BLaER1 (cell line): ENCODE measurements at regions not wholly inside any gene's neighbourhood (a gene's known extent, or its start where the extent isn't known, plus 50 kb on each side); places are given as distances from the start of the nearest gene placed in this dataset.
"Not testable (repeated sequence)": the region's sequence is repeated elsewhere in the genome, so short reads cannot be mapped to it uniquely, and the experiment has no call there.

Experiments used
- H3K27ac ChIP-seq: shearing (Covaris generic); formaldehyde crosslinking; 2 replicates; pipeline ENCODE4 v1.8.1; 2022
- H3K27me3 ChIP-seq: shearing (Covaris generic); formaldehyde crosslinking; 2 replicates; pipeline ENCODE4 v1.8.1; 2022
- H3K36me3 ChIP-seq: shearing (Covaris generic); formaldehyde crosslinking; 2 replicates; pipeline ENCODE4 v1.8.1; 2022
- H3K4me1 ChIP-seq: shearing (Covaris generic); formaldehyde crosslinking; 2 replicates; pipeline ENCODE4 v1.8.1; 2022
- H3K4me2 ChIP-seq: shearing (Covaris generic); formaldehyde crosslinking; 2 replicates; pipeline ENCODE4 v1.8.1; 2022
- H3K4me3 ChIP-seq: shearing (Covaris generic); formaldehyde crosslinking; 2 replicates; pipeline ENCODE4 v1.8.1; 2022
- H3K9ac ChIP-seq: shearing (Covaris generic); formaldehyde crosslinking; 2 replicates; pipeline ENCODE4 v1.8.1; 2022
- H3K9me3 ChIP-seq: shearing (Covaris generic); formaldehyde crosslinking; 2 replicates; pipeline ENCODE4 v1.8.1; 2022
- H4K20me1 ChIP-seq: shearing (Covaris generic); formaldehyde crosslinking; 2 replicates; pipeline ENCODE4 v1.8.1; 2022
- Cebpa-rat ChIP-seq: shearing (Covaris generic); IDR thresholded peaks from 2 replicates; pipeline ENCODE4 v1.8.1; 2022

- no peak overlapping the region for H3K27ac ChIP-seq
- H4K20me1 ChIP-seq, result no peaks in the 10 kb centered on the region
- no peak overlapping the region for H3K9ac ChIP-seq
- H3K9me3 ChIP-seq, result no peaks in the 10 kb centered on the region
- no peaks in the 10 kb centered on the region for H3K36me3 ChIP-seq
- H3K4me2 ChIP-seq, result no peak overlapping the region
- TF ChIP-seq Cebpa-rat, result no peak
- H3K4me1 ChIP-seq, result no peaks in the 10 kb centered on the region
- H3K4me3 ChIP-seq, result no peak overlapping the region
- H3K27me3 ChIP-seq, result no peaks in the 10 kb centered on the region
Observed at GRCh38 chr3:90076136-90076535, 968.7 kb downstream of the EPHA3 start.

DNA sequence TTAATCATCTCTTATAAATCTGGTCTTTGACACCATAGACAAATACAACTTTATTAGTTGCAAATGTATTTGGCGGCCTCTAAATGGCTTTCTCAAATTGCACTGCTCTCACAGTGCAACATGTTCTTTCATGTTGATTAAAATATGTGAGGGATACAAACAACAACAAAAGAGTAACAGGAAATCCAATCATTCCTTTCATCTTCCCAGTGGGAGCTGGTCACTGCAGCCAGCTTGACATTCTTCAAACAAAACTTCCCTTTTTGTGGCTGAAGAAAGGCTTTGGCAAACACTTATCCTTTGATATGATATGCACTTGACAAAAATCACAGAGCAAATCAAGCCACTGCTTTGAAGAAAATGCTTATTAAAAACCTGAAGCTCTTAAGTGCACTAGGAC lies 973.6 kb downstream of the EPHA3 start:
- H3K4me1 ChIP-seq, result no peaks in the 10 kb centered on the region
- no peaks in the 10 kb centered on the region for H3K36me3 ChIP-seq
- no peaks in the 10 kb centered on the region for H3K27me3 ChIP-seq
- H3K4me3 ChIP-seq, result no peak overlapping the region
- TF ChIP-seq Cebpa-rat, result no peak
- no peak overlapping the region for H3K4me2 ChIP-seq
- no peaks in the 10 kb centered on the region for H4K20me1 ChIP-seq
- H3K9me3 ChIP-seq, result no peaks in the 10 kb centered on the region
- no peak overlapping the region for H3K27ac ChIP-seq
- H3K9ac ChIP-seq, result no peak overlapping the region

- H3K4me3 ChIP-seq, H3K4me2 ChIP-seq, H3K27me3 ChIP-seq, H4K20me1 ChIP-seq, H3K36me3 ChIP-seq, H3K9ac ChIP-seq, H3K9me3 ChIP-seq, H3K4me1 ChIP-seq, H3K27ac ChIP-seq: not testable (repeated sequence)
Observed at GRCh38 chr3:90086297-90086696, 978.9 kb downstream of the EPHA3 start.

DNA sequence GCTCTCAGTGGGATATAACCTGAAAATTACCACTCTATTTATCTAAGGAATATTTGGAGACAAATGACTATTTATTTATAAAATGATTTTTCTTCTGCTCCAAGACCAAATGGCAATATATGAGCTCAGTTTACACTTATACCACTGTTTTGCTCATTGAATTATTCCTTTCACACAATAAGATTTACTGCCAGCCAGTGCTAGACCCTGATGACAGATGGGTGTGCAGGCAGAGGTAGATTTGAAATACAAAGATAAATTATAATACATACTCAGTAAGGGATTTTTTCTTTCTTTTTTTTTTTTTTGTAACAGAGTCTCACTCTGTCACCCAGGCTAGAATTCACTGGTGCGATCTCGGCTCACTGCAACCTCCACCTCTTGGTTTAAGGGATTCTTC lies 980.3 kb downstream of the EPHA3 start:
- no peak overlapping the region for H3K4me3 ChIP-seq
- H3K9ac ChIP-seq, result no peak overlapping the region
- H3K27me3 ChIP-seq, result no peaks in the 10 kb centered on the region
- H4K20me1 ChIP-seq, result no peaks in the 10 kb centered on the region
- no peaks in the 10 kb centered on the region for H3K36me3 ChIP-seq
- no peak overlapping the region for H3K27ac ChIP-seq
- no peak overlapping the region for H3K4me2 ChIP-seq
- H3K4me1 ChIP-seq, result no peaks in the 10 kb centered on the region
- H3K9me3 ChIP-seq, result no peaks in the 10 kb centered on the region
- TF ChIP-seq Cebpa-rat, result no peak

DNA sequence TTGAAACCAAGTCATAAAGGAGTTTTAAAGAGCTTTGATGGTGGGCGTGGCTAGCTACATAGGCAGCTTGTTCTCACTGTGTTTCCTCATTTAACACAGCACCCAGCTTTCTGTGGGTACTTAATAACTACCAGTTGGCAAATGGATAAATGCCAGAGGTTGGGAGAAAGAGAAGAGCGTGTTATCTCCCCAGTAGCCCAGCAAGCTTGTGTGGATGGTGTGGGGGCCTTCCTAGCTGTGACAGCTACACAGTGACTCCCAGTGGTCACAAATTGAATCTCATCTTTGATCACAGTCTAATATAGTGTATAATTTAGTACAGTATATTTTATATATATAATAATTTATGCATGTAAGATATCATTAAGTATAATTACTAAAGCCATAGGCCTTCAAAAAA lies 984.1 kb downstream of the EPHA3 start:
- Histone ChIP-seq H3K27ac (no peak overlapping the region), H3K9me3 (no peaks in the 10 kb centered on the region), H4K20me1 (no peaks in the 10 kb centered on the region), H3K27me3 (no peaks in the 10 kb centered on the region), H3K4me3 (no peak overlapping the region), H3K4me2 (no peak overlapping the region), H3K4me1 (no peaks in the 10 kb centered on the region), H3K9ac (no peak overlapping the region), H3K36me3 (no peaks in the 10 kb centered on the region)
- no peak for TF ChIP-seq Cebpa-rat

DNA sequence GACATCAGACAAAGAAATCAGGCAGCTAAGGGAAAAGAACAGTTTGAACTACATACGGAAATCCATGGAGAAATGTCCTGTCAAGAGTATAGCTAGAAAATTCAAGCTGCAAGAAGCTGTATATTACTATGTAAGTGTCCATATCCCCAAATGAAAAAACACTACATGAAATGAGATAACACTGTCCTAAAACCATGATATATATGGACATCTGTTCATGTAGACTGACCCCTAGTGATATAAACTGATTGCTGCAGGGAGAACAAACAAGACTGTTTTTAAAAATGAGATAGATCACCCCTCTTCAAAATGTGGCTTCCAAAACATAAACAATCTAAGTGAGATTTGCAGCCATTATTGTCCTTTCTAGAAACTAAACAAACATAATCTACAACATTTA lies 985.6 kb downstream of the EPHA3 start:
- Histone ChIP-seq H3K9me3 (no peaks in the 10 kb centered on the region), H3K36me3 (no peaks in the 10 kb centered on the region), H3K27ac (no peak overlapping the region), H3K4me2 (no peak overlapping the region), H3K9ac (no peak overlapping the region), H4K20me1 (no peaks in the 10 kb centered on the region), H3K27me3 (no peaks in the 10 kb centered on the region), H3K4me1 (no peaks in the 10 kb centered on the region), H3K4me3 (no peak overlapping the region)
- TF ChIP-seq Cebpa-rat, result no peak

GRCh38 chr3:90095811-90096210 lies 988.4 kb downstream of the EPHA3 start:
- TF ChIP-seq Cebpa-rat, result no peak
- Histone ChIP-seq H3K27me3 (no peaks in the 10 kb centered on the region), H3K4me2 (no peak overlapping the region), H3K36me3 (no peaks in the 10 kb centered on the region), H3K4me1 (no peaks in the 10 kb centered on the region), H3K9me3 (no peaks in the 10 kb centered on the region), H3K9ac (no peak overlapping the region), H4K20me1 (no peaks in the 10 kb centered on the region), H3K4me3 (no peak overlapping the region), H3K27ac (no peak overlapping the region)

DNA sequence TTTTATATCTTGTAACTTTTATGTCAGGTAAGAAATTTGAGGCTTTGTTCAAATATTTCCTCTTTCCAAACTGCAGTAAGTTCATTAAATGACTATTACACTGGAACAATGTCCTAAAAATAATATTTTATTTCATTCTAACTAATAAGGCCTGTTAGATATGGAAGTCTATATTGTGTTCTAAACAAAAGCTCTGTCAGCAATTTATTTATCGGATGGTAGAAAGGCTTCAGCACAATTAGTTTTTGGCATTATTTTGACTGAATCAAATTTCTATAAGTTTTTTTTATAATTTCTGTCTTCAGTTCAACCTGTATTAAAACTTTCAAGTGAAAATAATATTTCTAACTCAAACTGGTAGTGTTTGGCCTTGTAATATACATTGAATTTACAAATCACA lies 992.1 kb downstream of the EPHA3 start:
- TF ChIP-seq Cebpa-rat, result no peak
- H3K9ac ChIP-seq, result no peak overlapping the region
- no peaks in the 10 kb centered on the region for H3K36me3 ChIP-seq
- no peaks in the 10 kb centered on the region for H3K4me1 ChIP-seq
- no peak overlapping the region for H3K4me2 ChIP-seq
- no peak overlapping the region for H3K4me3 ChIP-seq
- no peaks in the 10 kb centered on the region for H4K20me1 ChIP-seq
- no peak overlapping the region for H3K27ac ChIP-seq
- no peaks in the 10 kb centered on the region for H3K27me3 ChIP-seq
- H3K9me3 ChIP-seq, result no peaks in the 10 kb centered on the region

DNA sequence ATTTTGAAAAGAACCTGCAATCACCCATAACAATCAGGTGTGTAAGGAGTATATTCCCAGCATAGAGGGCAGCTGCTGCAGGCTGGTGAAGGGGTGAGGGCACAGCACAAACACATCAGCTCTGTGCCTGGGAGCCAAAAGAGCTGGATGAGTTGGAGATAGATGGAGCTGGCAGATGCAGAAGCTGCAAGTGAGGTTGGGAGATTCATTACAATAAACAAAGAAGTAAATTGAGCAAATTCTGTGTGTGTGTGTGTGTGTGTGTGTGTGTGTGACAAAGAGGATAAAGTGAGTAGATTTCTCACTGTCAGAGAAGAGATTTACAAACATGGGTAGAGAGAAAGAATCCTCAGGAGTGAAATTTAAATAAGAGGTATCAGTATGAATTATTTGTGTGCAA lies 994.7 kb downstream of the EPHA3 start:
- Histone ChIP-seq H3K27ac (no peak overlapping the region), H3K27me3 (no peaks in the 10 kb centered on the region), H3K36me3 (no peaks in the 10 kb centered on the region), H3K4me2 (no peak overlapping the region), H3K4me1 (no peaks in the 10 kb centered on the region), H3K9me3 (no peaks in the 10 kb centered on the region), H3K9ac (no peak overlapping the region), H3K4me3 (no peak overlapping the region), H4K20me1 (no peaks in the 10 kb centered on the region)
- no peak for TF ChIP-seq Cebpa-rat

DNA sequence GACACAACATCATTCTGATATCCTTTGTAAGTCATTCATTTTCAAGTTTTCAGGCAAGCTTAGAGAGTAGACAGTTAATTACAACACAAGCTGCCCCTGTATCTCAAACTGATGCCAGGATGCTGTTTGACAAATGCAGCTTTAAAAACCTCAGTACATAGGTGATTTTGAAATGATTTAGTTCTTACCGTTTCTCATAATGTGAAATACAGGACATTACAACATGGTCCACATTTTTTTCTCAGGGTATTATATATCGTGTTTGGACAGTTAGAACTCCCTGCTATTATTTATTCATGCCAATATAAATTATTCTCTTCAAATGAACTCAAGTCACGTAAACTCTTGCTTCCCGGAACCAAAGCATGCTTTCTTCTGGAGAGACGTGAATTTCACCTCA lies 1013.9 kb downstream of the EPHA3 start:
- no peak overlapping the region for H3K4me3 ChIP-seq
- no peak for TF ChIP-seq Cebpa-rat
- H3K27me3 ChIP-seq, result no peaks in the 10 kb centered on the region
- H3K4me1 ChIP-seq, result no peaks in the 10 kb centered on the region
- H3K9me3 ChIP-seq, result 0 out of 2 replicates have a peak, but pooled peaks cover 3% of the 10 kb centered on the region
- no peaks in the 10 kb centered on the region for H4K20me1 ChIP-seq
- no peak overlapping the region for H3K4me2 ChIP-seq
- no peak overlapping the region for H3K27ac ChIP-seq
- H3K36me3 ChIP-seq, result no peaks in the 10 kb centered on the region
- H3K9ac ChIP-seq, result no peak overlapping the region

GRCh38 chr3:90128391-90128790 lies 1021.0 kb downstream of the EPHA3 start:
- H4K20me1 ChIP-seq, result no peaks in the 10 kb centered on the region
- H3K9me3 ChIP-seq, result peaks cover 5% of the 10 kb centered on the region
- no peak for TF ChIP-seq Cebpa-rat

More at GRCh38 chr3:90128391-90128790, 1021.0 kb downstream of the EPHA3 start:
- no peak overlapping the region for H3K4me3 ChIP-seq
- H3K36me3 ChIP-seq, result no peaks in the 10 kb centered on the region
- H3K27ac ChIP-seq, result no peak overlapping the region
- H3K9ac ChIP-seq, result no peak overlapping the region
- no peaks in the 10 kb centered on the region for H3K27me3 ChIP-seq
- no peak overlapping the region for H3K4me2 ChIP-seq
- H3K4me1 ChIP-seq, result peaks cover 6% of the 10 kb centered on the region; the same call in 1 of the 2 replicates
